ENCODE measurements at regions not wholly inside any gene's neighbourhood (a gene's known extent, or its start where the extent isn't known, plus 50 kb on each side); places are given as distances from the start of the nearest gene placed in this dataset.

- TF ChIP-seq USF1 (IDR thresholded peaks at IDR 0.05) (no peak), ZBTB7A (IDR thresholded peaks at IDR 0.05; ENCODE audit: low read depth) (no peak), REST (IDR thresholded peaks at IDR 0.05; ENCODE audit: low read depth) (no peak), NFIC (IDR thresholded peaks at IDR 0.05) (0 out of 2 replicates have a peak, but pooled peaks have one; percentile 14), TCF12 (IDR thresholded peaks at IDR 0.05; ENCODE audit: low read depth) (no peak), MAX (IDR thresholded peaks at IDR 0.05) (no peak), YY1 (IDR thresholded peaks at IDR 0.05; ENCODE audit: low read depth) (no peak), CEBPB (IDR thresholded peaks at IDR 0.05) (peak; percentile 68; the same call in 1 of the 2 replicates)
Observed at GRCh38 chr4:123299212-123299691, 97.3 kb upstream of the SPRY1 start.

GRCh38 chr4:123300222-123301039 lies 96.2 kb upstream of the SPRY1 start:
- TF ChIP-seq RAD21 (IDR thresholded peaks at IDR 0.05; ENCODE audit: low read depth) (no peak), ZBTB7A (IDR thresholded peaks at IDR 0.05; ENCODE audit: low read depth) (no peak), EP300 (IDR thresholded peaks at IDR 0.05; ENCODE audit: borderline replicate concordance) (no peak), CEBPB (IDR thresholded peaks at IDR 0.05) (no peak), EGR1 (IDR thresholded peaks at IDR 0.05) (no peak)

GRCh38 chr4:123301923-123302322 lies 94.7 kb upstream of the SPRY1 start:
- no peak for TF ChIP-seq TAF1 (IDR thresholded peaks at IDR 0.05; ENCODE audit: low read depth)
- TF ChIP-seq CEBPB (IDR thresholded peaks at IDR 0.05): no peak
- no peak for TF ChIP-seq CREB1 (IDR thresholded peaks at IDR 0.05; ENCODE audit: low read depth)
- no peak for TF ChIP-seq YY1 (IDR thresholded peaks at IDR 0.05; ENCODE audit: low read depth)
- TF ChIP-seq EGR1 (IDR thresholded peaks at IDR 0.05): no peak
- no peak for TF ChIP-seq EP300 (IDR thresholded peaks at IDR 0.05; ENCODE audit: borderline replicate concordance)
- TF ChIP-seq TEAD4 (IDR thresholded peaks at IDR 0.05): no peak
- TF ChIP-seq TCF12 (IDR thresholded peaks at IDR 0.05; ENCODE audit: low read depth): no peak

GRCh38 chr4:123304151-123304964 lies 92.2 kb upstream of the SPRY1 start:
- TF ChIP-seq CREB1 (IDR thresholded peaks at IDR 0.05; ENCODE audit: low read depth) (no peak), TAF1 (IDR thresholded peaks at IDR 0.05; ENCODE audit: low read depth) (no peak), ZBTB7A (IDR thresholded peaks at IDR 0.05; ENCODE audit: low read depth) (no peak), YY1 (IDR thresholded peaks at IDR 0.05; ENCODE audit: low read depth) (no peak), CEBPB (IDR thresholded peaks at IDR 0.05) (0 out of 2 replicates have a peak, but pooled peaks have one; percentile 18), EP300 (IDR thresholded peaks at IDR 0.05; ENCODE audit: borderline replicate concordance) (peak; percentile 91), EGR1 (IDR thresholded peaks at IDR 0.05) (peak; percentile 24; the same call in 1 of the 2 replicates), TEAD4 (IDR thresholded peaks at IDR 0.05) (peak; percentile 51; the same call in 1 of the 2 replicates), REST (IDR thresholded peaks at IDR 0.05; ENCODE audit: low read depth) (no peak), NFIC (IDR thresholded peaks at IDR 0.05) (peak; percentile 92), MAX (IDR thresholded peaks at IDR 0.05) (peak; percentile 69), RAD21 (IDR thresholded peaks at IDR 0.05; ENCODE audit: low read depth) (peak; percentile 15; the same call in 1 of the 2 replicates), TCF12 (IDR thresholded peaks at IDR 0.05; ENCODE audit: low read depth) (peak; percentile 83), FOXM1 (IDR thresholded peaks at IDR 0.05; ENCODE audit: borderline replicate concordance, low read depth) (peak; percentile 72; the same call in 1 of the 2 replicates), USF1 (IDR thresholded peaks at IDR 0.05) (no peak)

- TF ChIP-seq EP300 (IDR thresholded peaks at IDR 0.05; ENCODE audit: borderline replicate concordance) (no peak), CREB1 (IDR thresholded peaks at IDR 0.05; ENCODE audit: low read depth) (no peak), USF1 (IDR thresholded peaks at IDR 0.05) (no peak), RAD21 (IDR thresholded peaks at IDR 0.05; ENCODE audit: low read depth) (no peak), ZBTB7A (IDR thresholded peaks at IDR 0.05; ENCODE audit: low read depth) (no peak), MAX (IDR thresholded peaks at IDR 0.05) (no peak), NFIC (IDR thresholded peaks at IDR 0.05) (no peak), TAF1 (IDR thresholded peaks at IDR 0.05; ENCODE audit: low read depth) (no peak), FOXM1 (IDR thresholded peaks at IDR 0.05; ENCODE audit: borderline replicate concordance, low read depth) (no peak), TEAD4 (IDR thresholded peaks at IDR 0.05) (no peak), REST (IDR thresholded peaks at IDR 0.05; ENCODE audit: low read depth) (no peak), YY1 (IDR thresholded peaks at IDR 0.05; ENCODE audit: low read depth) (no peak)
Observed at GRCh38 chr4:123305736-123306135, 90.9 kb upstream of the SPRY1 start.
